ENCODE measurements at regions not wholly inside any gene's neighbourhood (a gene's known extent, or its start where the extent isn't known, plus 50 kb on each side); places are given as distances from the start of the nearest gene placed in this dataset.

DNA sequence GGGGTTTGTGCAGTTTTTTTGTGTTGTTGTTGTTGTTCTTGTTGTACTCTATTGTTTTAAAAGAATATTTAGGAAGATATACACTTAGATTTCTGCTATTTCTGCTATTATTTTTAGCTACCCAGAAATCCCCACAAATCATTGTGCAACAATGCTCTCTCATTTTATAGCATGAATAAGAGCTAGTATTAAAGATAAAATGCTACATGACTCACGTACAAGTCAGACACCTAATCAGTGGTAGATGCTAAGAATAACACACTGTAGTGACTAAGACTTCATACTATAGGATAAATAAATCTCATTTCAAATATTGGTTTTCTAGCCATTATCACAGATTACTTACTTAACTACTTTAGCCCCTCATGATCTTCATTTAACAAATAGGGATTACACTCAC, 920.5 kb downstream of the KCNMA1 start:
- H2AFZ ChIP-seq (ENCODE audit: low read length) = no peak overlapping the region
- TF ChIP-seq, protein P1, sequence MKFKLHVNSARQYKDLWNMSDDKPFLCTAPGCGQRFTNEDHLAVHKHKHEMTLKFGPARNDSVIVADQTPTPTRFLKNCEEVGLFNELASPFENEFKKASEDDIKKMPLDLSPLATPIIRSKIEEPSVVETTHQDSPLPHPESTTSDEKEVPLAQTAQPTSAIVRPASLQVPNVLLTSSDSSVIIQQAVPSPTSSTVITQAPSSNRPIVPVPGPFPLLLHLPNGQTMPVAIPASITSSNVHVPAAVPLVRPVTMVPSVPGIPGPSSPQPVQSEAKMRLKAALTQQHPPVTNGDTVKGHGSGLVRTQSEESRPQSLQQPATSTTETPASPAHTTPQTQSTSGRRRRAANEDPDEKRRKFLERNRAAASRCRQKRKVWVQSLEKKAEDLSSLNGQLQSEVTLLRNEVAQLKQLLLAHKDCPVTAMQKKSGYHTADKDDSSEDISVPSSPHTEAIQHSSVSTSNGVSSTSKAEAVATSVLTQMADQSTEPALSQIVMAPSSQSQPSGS (IDR thresholded peaks at IDR 0.05; ENCODE audit: low read length) = no peak
- TF ChIP-seq EP300 (IDR thresholded peaks at IDR 0.05; ENCODE audit: borderline replicate concordance in 1 of 2, low read depth in 2 of 2, low read length in 2 of 2) = no peak
- no peak for TF ChIP-seq BACH1 (IDR thresholded peaks at IDR 0.05; ENCODE audit: low read length)
- TF ChIP-seq EGR1 (IDR thresholded peaks at IDR 0.05; ENCODE audit: borderline replicate concordance, low read depth, low read length) = no peak
- TF ChIP-seq SIN3A (conservative IDR thresholded peaks at IDR 0.05 in 1 of 2, IDR thresholded peaks at IDR 0.05 in 1 of 2; ENCODE audit: low read depth in 1 of 2, low read length in 2 of 2) = no peak
- TF ChIP-seq ASH2L (IDR thresholded peaks at IDR 0.05; ENCODE audit: low read length) = no peak
- no peak for TF ChIP-seq RXRA (IDR thresholded peaks at IDR 0.05; ENCODE audit: insufficient read depth, low read depth, low read length)
- no peak for TF ChIP-seq CBX8 (IDR thresholded peaks at IDR 0.05; ENCODE audit: borderline replicate concordance, low read depth, low read length)
- no peak for TF ChIP-seq EZH2 (IDR thresholded peaks at IDR 0.05; ENCODE audit: low read depth, low read length, severe bottlenecking)
- no peak for TF ChIP-seq POU5F1 (IDR thresholded peaks at IDR 0.05; ENCODE audit: low read depth, low read length)
- TF ChIP-seq SRF (IDR thresholded peaks at IDR 0.05; ENCODE audit: low read depth, low read length) = no peak
- no peak for TF ChIP-seq NRF1 (IDR thresholded peaks at IDR 0.05; ENCODE audit: low read depth, low read length)
- TF ChIP-seq RBBP5 (IDR thresholded peaks at IDR 0.05; ENCODE audit: borderline replicate concordance, low read depth, low read length) = no peak

More for the DNA sequence above, 920.5 kb downstream of the KCNMA1 start:
- Histone ChIP-seq H2AK5ac (ENCODE audit: low read depth, low read length) (no peak overlapping the region), H3K56ac (replicated peaks; ENCODE audit: insufficient read length, low read depth, low read length) (no peak overlapping the region), H2BK12ac (ENCODE audit: low read depth, low read length) (no peak overlapping the region), H2BK120ac (replicated peaks; ENCODE audit: low read depth, low read length) (no peak overlapping the region), H3K4me2 (ENCODE audit: insufficient read depth in 1 of 2, low read depth in 2 of 2, low read length in 2 of 2) (no peak overlapping the region), H3K4me1 (replicated peaks in 1 of 4; ENCODE audit: control insufficient read depth in 3 of 4, insufficient read depth in 4 of 4, low read length in 3 of 4) (no peaks in the 10 kb centered on the region), H3K27ac (ENCODE audit: low read depth, low read length) (no peak overlapping the region), H3K79me1 (ENCODE audit: low read depth, low read length) (no peaks in the 10 kb centered on the region), H3K9me3 (ENCODE audit: insufficient read depth in 2 of 2, low read depth in 1 of 2, low read length in 1 of 2) (no peaks in the 10 kb centered on the region), H4K91ac (replicated peaks; ENCODE audit: insufficient read length, low read length) (no peak overlapping the region), H4K5ac (ENCODE audit: insufficient read length, low read depth, low read length) (no peak overlapping the region), H3K36me3 (ENCODE audit: control insufficient read depth in 2 of 4, insufficient read depth in 4 of 4, low read length in 3 of 4) (no peaks in the 10 kb centered on the region), H3K23me2 (ENCODE audit: low read depth, low read length) (no peaks in the 10 kb centered on the region), H2BK20ac (ENCODE audit: low read length) (no peak overlapping the region), H2BK5ac (ENCODE audit: low read depth, low read length) (no peak overlapping the region), H3K23ac (ENCODE audit: insufficient read length) (no peak overlapping the region), H3K14ac (ENCODE audit: insufficient read length) (no peak overlapping the region), H3K18ac (ENCODE audit: extremely low read depth, low read length) (no peak overlapping the region), H3K4ac (replicated peaks; ENCODE audit: insufficient read length, low read depth, low read length) (no peak overlapping the region), H4K8ac (ENCODE audit: extremely low read depth, insufficient read depth, low read length) (no peak overlapping the region), H3K79me2 (ENCODE audit: control insufficient read depth in 1 of 2, insufficient read depth in 2 of 2, low read length in 2 of 2) (no peaks in the 10 kb centered on the region), H3K4me3 (ENCODE audit: extremely low read depth in 1 of 4, insufficient read depth in 2 of 4, low read depth in 3 of 4, low read length in 4 of 4) (no peak overlapping the region), H4K20me1 (replicated peaks in 1 of 2; ENCODE audit: control insufficient read depth in 1 of 2, insufficient read depth in 2 of 2, low read length in 2 of 2) (no peaks in the 10 kb centered on the region), H3K9ac (replicated peaks in 1 of 4; ENCODE audit: extremely low read depth in 1 of 4, low read depth in 3 of 4, low read length in 3 of 4) (no peak overlapping the region), H2BK15ac (ENCODE audit: low read length) (no peak overlapping the region), H3K27me3 (replicated peaks in 1 of 4; ENCODE audit: control insufficient read depth in 3 of 4, extremely low read depth in 1 of 4, insufficient read depth in 3 of 4, low read length in 3 of 4) (no peaks in the 10 kb centered on the region)
- FAIRE-seq = no peak
- DNase-seq (ENCODE audit: low read depth in 1 of 2, low spot score in 2 of 2) = no peak
- ChIA-PET POLR2A (ENCODE audit: partially characterized antibody) (no interaction called here), CTCF (ENCODE audit: partially characterized antibody) (no interaction called here)
- 88% methylated on average over 1 of the region's 1 CpG; no CpG with 5 or more reads in 1 of the 2 experiments for WGBS, 2 experiments (ENCODE audit: extremely low coverage in 1 of 2, insufficient coverage in 1 of 2, insufficient read length in 1 of 2, insufficient replicate concordance in 2 of 2, low coverage in 1 of 2, low lambda C conversion rate in 2 of 2, missing lambda C conversion rate in 1 of 2)
